ENCODE measurements at regions not wholly inside any gene's neighbourhood (a gene's known extent, or its start where the extent isn't known, plus 50 kb on each side); places are given as distances from the start of the nearest gene placed in this dataset.

- Histone ChIP-seq H4K20me1 (ENCODE audit: insufficient read depth, low read length, poor library complexity, severe bottlenecking) (no peaks in the 10 kb centered on the region), H3K9me3 (ENCODE audit: insufficient read depth, low read depth, low read length) (no peaks in the 10 kb centered on the region; the same call in 1 of the 2 replicates), H3K4me2 (ENCODE audit: low read depth, low read length, poor library complexity, severe bottlenecking) (no peak overlapping the region), H3K79me2 (ENCODE audit: insufficient read depth, low read length) (no peaks in the 10 kb centered on the region), H3K9ac (ENCODE audit: low read depth, low read length, poor library complexity, severe bottlenecking) (no peak overlapping the region), H3K9me2 (replicated peaks; ENCODE audit: low read depth, low read length) (no peaks in the 10 kb centered on the region), H3K36me3 (ENCODE audit: insufficient read depth, low read length) (no peaks in the 10 kb centered on the region), H2AFZ (ENCODE audit: low read length) (no peak overlapping the region), H3K4me3 (ENCODE audit: low read length, poor library complexity, severe bottlenecking) (no peak overlapping the region), H3F3A (ENCODE audit: low read depth) (no peaks in the 10 kb centered on the region), H3K4me1 (ENCODE audit: insufficient read depth, low read length, poor library complexity, severe bottlenecking) (no peaks in the 10 kb centered on the region), H3K27me3 (ENCODE audit: insufficient read depth, low read length, poor library complexity, severe bottlenecking) (no peaks in the 10 kb centered on the region)
- TF ChIP-seq EZH2phosphoT487 (IDR thresholded peaks at IDR 0.05; ENCODE audit: borderline replicate concordance) (no peak), CTCF (conservative IDR thresholded peaks at IDR 0.05; ENCODE audit: low read length) (no peak)
These were observed 90.3 kb downstream of the MRPL36 start for GRCh38 chr5:1709171-1709803.

GRCh38 chr5:1708592-1709141 is 91.0 kb downstream of the MRPL36 start:
- Histone ChIP-seq H3F3A (ENCODE audit: low read depth) (no peaks in the 10 kb centered on the region), H3K27me3 (ENCODE audit: insufficient read depth, low read length, poor library complexity, severe bottlenecking) (no peaks in the 10 kb centered on the region), H3K79me2 (ENCODE audit: insufficient read depth, low read length) (no peaks in the 10 kb centered on the region), H2AFZ (ENCODE audit: low read length) (no peak overlapping the region), H3K9ac (ENCODE audit: low read depth, low read length, poor library complexity, severe bottlenecking) (no peak overlapping the region), H3K9me3 (ENCODE audit: insufficient read depth, low read depth, low read length) (no peaks in the 10 kb centered on the region; the same call in 1 of the 2 replicates), H3K36me3 (ENCODE audit: insufficient read depth, low read length) (no peaks in the 10 kb centered on the region), H3K4me3 (ENCODE audit: low read length, poor library complexity, severe bottlenecking) (no peak overlapping the region), H4K20me1 (ENCODE audit: insufficient read depth, low read length, poor library complexity, severe bottlenecking) (no peaks in the 10 kb centered on the region), H3K4me1 (ENCODE audit: insufficient read depth, low read length, poor library complexity, severe bottlenecking) (no peaks in the 10 kb centered on the region), H3K4me2 (ENCODE audit: low read depth, low read length, poor library complexity, severe bottlenecking) (no peak overlapping the region), H3K9me2 (replicated peaks; ENCODE audit: low read depth, low read length) (no peaks in the 10 kb centered on the region)
- TF ChIP-seq EZH2phosphoT487 (IDR thresholded peaks at IDR 0.05; ENCODE audit: borderline replicate concordance) = no peak
- no peak for TF ChIP-seq CTCF (conservative IDR thresholded peaks at IDR 0.05; ENCODE audit: low read length)

- Histone ChIP-seq H3K4me1 (ENCODE audit: insufficient read depth, low read length, poor library complexity, severe bottlenecking) (no peaks in the 10 kb centered on the region), H3K36me3 (ENCODE audit: insufficient read depth, low read length) (no peaks in the 10 kb centered on the region), H3F3A (ENCODE audit: low read depth) (no peaks in the 10 kb centered on the region)
These were observed 92.2 kb downstream of the MRPL36 start for GRCh38 chr5:1707467-1707866.

More at GRCh38 chr5:1707467-1707866, 92.2 kb downstream of the MRPL36 start:
- Histone ChIP-seq H3K27me3 (ENCODE audit: insufficient read depth, low read length, poor library complexity, severe bottlenecking) (no peaks in the 10 kb centered on the region), H2AFZ (ENCODE audit: low read length) (no peak overlapping the region), H3K4me2 (ENCODE audit: low read depth, low read length, poor library complexity, severe bottlenecking) (no peak overlapping the region), H3K9me3 (ENCODE audit: insufficient read depth, low read depth, low read length) (no peaks in the 10 kb centered on the region; the same call in 1 of the 2 replicates), H4K20me1 (ENCODE audit: insufficient read depth, low read length, poor library complexity, severe bottlenecking) (no peaks in the 10 kb centered on the region), H3K9me2 (replicated peaks; ENCODE audit: low read depth, low read length) (no peaks in the 10 kb centered on the region), H3K4me3 (ENCODE audit: low read length, poor library complexity, severe bottlenecking) (no peak overlapping the region), H3K9ac (ENCODE audit: low read depth, low read length, poor library complexity, severe bottlenecking) (no peak overlapping the region), H3K79me2 (ENCODE audit: insufficient read depth, low read length) (no peaks in the 10 kb centered on the region)
- TF ChIP-seq CTCF (conservative IDR thresholded peaks at IDR 0.05; ENCODE audit: low read length) (no peak), EZH2phosphoT487 (IDR thresholded peaks at IDR 0.05; ENCODE audit: borderline replicate concordance) (no peak)
